GM18861 (cell line): ENCODE measurements at regions not wholly inside any gene's neighbourhood (a gene's known extent, or its start where the extent isn't known, plus 50 kb on each side); places are given as distances from the start of the nearest gene placed in this dataset.
"Not testable (repeated sequence)": the region's sequence is repeated elsewhere in the genome, so short reads cannot be mapped to it uniquely, and the experiment has no call there.

Experiments
- ATAC-seq: cut with Tn5 transposase; IDR thresholded peaks from one replicate; pipeline ENCODE4 v1.9.1; 2021; ENCODE audit not compliant: unreplicated experiment

DNA sequence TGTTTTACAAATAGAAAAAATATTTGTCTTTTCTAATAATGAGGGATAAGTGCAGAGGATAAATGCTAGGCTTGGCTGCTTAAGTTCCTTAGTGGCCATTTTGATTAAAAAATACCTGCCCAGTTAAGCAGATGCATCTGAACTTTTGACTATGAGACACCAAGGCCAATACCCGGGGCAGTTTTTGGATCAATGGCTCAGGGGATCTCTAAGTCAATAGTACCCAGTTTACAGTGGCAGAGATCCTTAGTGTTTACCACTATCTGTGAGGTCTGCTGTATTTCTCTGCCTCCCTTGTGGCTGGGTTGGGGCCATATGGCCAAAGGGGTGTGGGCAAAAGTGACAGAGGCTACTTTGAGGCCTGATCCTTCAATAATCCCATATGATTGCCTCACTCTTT, 184.5 kb upstream of the MAST4 start:
- no peak for ATAC-seq

DNA sequence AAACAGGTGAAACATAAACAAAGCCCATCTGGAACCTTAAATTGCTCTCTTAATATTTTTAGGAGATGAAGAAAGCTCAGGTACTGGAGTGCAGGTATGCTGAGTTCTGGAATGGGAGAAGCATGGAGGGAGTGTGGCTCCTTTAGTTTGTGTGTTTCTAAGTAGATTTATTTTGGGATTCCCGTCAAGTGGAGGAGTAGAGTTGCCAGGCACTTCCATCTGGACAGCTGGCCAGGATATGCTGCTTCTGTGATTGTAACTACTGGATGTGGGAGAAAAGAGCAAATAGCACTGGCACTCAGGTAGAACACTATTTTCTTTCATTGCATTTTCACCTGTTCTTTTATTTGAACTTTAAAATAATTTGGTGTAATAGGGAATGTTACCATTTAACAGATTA, 182.3 kb upstream of the MAST4 start:
- no peak for ATAC-seq

DNA sequence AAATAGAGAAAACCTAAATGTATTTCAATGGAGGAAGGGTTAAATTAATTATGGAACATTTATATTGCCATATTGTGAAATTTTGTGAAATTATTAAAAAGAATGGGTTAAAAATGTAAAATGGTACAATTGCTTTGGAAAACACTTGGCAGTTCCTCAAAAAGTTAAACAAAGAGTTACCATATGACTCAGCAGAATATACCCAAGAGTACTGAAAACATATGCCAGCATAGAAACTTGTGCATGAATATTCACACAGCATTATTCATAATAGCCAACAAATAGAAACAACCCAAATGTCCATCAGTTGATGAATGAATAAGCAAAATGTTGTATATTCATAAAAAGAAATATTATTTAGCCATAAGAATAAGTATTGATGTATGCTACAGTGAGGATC, 181.0 kb upstream of the MAST4 start:
- no peak for ATAC-seq

DNA sequence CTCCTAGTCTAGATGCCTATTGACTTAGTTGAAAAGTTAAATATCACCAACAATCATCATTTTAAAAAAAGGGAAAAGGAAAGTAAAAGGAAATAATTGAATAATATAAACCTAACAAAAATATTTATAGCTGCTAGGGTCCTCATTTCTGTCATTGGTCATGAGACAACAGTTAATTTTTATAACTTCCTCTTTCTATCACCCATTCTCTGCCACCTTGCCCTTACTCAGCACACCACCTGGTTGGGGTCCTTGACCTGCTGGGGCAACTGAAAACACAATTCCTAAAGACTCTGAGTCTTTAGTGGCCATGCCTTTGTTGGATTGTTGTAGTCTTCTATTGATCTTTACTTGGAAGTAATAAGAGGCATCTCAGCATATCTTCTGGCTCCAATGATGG, 179.5 kb upstream of the MAST4 start:
- no peak for ATAC-seq

DNA sequence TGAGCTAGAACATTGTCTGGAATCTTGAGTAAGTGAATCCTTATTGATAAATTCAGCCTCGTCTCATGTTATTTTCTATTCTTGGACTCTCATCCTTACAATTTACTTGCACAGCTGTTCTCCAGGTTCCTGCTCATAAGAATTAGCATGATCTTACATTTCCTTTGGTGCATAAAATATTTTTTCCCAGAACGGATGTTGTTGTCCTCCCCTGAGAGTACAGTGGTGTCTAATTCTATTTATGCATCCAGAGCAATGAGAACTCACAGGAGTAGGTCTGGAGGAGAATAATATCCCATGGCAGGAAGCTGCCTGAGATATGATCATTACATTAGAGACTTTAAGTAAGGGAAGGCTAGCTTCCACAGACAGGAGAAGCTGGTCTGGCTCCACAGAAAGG, 178.4 kb upstream of the MAST4 start:
- ATAC-seq: no peak

DNA sequence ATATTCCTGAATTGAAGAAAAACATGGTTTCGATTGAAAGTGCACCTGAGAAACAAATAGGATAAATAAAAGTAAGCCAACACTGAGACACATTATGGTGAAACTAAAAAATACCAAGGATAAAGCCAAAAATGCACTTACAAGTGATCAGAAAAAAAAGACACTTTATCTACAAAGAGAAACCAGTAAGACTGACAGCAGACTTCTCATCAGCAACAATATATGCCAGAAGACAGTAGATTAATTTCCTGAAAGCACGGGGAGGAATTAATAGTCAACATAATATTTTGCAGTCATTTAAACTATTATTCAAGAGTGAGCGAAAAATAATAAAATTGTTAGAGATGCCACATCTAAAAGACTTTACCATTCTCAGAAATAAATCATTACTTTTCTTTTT, 172.7 kb upstream of the MAST4 start:
- no peak for ATAC-seq

DNA sequence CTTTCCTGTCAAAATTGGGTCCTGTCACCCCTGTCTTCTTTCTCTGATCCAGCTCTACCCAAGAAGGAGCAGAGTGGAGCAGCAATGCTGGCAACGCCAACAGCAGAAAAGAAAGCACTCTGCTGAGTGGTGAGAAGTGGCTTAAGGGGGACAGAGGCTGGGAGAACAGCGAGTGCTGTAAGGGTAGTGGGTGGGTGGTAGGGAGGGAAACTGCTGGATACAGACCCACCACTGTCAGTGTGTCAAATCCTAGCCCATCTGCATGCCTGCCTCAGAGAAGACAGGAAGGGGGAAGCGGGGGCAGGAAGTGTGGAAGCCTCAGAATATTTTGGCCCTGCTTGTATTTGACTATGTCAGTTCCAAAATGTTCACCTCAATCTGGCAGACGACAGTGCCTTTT, 170.4 kb upstream of the MAST4 start:
- ATAC-seq: no peak

DNA sequence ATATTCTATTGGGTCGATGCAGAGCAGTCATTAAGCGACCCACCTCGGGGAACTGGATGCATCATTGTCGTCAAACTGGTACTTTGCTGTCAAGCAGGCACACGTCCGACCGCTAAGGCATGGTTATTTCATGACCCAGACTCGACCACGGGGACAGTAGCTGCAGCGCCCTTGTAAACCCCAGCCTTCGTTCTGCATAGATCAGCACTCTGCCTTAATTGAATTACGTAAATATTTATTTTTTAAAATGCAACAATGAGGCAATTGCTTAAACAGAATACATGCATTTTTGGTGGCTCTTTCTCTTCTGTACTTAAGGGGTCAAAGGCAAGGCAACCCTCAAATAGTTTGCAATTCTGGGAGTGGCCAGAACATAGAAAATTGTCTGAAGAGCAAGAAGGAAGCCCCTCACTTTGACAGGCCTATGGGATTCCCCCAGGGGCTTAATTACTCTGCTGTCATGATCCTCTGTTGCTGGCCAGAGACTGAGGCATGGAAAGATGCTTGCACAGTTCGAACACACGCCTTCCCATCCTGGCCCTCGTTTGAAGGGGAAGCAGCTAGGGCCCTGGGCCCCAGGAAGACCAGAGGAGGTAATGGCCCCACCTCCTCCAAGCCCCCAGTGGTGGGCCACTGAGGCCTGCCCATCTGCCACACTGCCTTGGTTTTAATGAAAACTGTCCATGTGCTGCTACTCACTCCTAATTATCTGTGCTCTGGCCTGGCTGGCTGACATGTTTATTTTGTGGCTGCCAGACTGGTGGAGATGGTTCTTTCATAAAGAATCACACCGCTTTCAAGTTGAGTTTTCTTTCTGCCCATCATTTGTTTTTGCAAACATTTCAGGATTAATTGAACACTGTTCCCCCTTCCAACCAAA, 169.7 kb upstream of the MAST4 start:
- no peak for ATAC-seq

DNA sequence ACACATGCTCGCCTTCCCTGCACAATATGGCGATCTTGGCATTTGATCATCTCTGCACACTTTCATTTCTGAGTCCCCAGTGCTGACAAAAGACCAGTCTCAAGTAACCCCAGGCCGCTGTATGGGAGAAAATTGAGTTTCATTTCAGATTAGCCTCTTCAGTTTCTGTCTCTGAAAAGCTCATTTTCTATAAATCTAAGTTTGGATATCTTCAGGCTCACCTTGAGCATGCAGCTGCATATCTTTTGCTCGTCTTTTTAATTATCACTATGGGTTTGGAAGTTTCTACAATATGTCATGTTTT, 169.1 kb upstream of the MAST4 start:
- ATAC-seq: no peak

DNA sequence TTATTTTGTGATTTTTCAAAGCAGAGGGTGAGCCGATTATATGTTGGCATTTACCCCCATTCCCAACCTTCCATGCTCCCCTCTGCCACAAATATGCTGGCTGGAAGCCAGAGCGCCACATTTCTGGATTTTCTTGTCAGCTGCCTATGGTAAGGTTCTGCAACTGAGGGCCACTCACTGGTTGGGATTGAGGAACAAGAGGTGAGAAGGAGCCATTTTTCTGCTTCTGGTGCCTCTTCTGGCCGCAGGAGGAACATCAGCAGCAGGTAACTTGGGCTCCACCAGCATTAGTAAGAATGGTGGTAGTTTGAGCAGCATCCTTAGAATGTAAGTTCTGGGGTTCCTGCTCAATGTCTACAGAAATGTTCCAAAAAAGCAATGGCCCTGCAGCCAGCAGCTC, 159.5 kb upstream of the MAST4 start:
- no peak for ATAC-seq

DNA sequence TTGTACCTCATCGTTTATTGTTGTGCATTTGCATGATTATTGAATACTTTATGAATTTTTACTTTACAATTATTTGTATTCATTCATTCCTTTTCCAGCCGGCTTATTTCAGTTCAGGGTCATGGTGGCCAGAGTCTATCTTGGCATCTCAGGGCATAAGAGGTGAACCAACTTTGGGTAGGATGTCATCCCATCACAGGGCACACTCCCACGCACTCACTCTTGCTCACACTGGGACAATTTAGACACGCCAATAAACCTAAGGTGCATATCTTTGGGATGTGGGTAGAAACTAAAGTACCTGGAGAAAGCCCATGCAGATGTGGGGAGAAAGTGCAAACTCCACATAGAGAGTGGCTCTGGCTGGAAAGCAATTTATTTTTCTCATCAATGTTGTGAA, 158.1 kb upstream of the MAST4 start:
- no peak for ATAC-seq

DNA sequence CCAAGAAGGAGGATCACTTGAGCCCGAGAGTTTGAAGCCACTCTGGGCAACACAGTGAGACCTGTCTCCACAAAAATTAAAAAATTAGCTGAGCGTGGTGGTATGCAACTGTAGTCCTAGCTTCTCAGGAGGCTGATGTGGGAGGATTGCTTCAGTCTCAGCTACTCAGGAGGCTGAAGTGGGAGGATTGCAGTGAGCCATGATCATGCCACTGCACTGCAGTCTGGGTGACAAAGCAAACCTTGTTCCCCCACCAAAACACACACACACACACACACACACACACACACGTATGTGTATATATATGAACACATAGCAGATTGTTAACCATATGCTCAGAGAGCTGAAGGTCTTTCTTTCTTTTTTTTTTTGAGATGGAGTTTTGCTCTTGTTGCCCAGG, 157.5 kb upstream of the MAST4 start:
- ATAC-seq: no peak

DNA sequence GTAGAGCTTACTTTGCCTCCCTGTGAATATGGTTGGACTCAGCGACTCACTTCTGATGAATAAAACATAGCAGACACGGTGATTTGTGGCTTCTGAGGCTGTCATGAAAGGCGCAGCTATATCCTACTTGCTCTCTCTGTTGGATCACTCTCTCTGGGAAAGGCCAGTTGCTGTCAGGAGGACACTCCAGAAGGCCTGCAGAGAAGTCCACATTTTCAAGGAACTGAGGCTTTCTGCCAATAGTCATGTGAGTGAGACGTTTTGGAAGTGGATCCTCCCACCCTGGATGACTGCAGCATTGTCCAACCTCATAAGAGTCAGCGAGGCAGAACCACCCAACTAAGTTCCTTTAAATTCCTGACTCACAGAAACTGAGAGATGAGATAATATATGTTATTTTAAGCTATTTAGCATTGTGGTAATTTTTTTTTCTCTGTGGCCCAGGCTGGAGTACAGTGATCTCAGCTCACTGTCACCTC, 156.0 kb upstream of the MAST4 start:
- ATAC-seq: no peak

DNA sequence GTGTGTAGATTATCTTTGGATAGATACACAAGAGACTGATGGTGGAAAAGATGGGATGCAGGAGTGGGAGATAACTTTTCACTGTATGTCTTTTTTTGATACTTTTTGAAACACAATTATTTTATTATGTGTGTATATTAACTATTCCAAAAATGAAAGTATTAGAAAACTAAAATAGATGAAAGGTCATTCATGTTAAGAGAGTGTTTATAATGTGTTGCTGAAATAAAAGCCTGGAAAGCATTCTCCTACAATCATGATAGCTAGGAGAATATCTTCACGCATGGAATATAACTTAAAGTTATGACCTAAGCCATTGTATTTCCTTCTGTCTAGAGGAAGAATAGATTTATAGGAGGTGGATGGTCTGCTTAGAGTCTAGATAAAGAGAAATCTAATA, 154.8 kb upstream of the MAST4 start:
- ATAC-seq: no peak

DNA sequence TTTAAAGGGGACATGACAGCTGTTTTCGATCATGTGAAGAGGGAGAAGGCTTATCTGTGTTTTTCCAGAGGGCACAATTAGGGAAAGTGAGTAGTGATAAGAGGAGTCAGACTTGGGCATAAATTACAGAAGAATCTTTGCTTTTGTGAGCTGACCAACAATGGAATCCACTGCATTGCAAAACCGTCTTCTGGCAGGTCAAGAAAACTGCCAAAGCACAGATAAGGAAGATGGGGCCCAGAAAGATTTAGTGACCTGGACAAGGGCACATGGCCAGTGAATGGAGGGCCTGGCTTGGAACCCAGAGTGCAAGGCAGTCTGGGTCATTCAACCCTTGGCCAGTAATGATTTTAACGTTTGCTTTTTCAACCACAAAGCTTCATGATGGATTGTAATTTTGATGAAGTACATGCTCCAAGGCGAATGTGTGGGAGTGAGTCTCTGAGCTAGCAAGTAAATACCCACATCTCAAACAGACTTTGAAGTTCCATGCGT, 153.2 kb upstream of the MAST4 start:
- no peak for ATAC-seq

DNA sequence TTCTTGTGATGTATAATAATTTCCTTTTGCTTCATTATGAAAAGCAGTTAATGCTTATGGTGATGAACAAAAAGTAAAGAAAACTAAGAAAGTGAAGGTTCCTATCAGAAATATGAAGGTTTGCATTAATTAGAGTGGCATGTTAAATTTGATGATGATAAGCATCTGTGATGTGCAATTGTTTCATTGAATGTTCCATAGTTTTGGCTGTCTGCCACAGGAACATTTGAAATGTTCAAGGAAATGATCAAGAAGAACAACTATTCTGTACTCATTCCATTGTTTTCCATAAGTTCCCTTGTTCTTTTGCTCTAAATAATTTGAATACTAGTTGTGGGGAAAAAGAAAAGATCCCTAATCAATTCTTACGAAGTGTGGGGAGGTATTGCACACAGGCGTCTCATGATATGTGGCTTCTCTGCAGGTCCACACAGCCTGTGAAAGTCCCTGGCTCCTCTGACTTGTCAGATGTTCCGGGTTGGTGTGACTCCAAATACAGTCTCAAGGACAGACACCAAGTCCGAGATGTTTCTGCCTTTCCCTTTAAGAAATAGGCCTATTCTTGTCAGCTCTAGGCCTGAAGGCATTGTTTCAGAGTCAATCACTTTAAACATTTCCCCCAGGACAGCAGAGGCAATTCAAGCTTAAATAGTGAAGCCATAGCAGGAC, 152.6 kb upstream of the MAST4 start:
- no peak for ATAC-seq

DNA sequence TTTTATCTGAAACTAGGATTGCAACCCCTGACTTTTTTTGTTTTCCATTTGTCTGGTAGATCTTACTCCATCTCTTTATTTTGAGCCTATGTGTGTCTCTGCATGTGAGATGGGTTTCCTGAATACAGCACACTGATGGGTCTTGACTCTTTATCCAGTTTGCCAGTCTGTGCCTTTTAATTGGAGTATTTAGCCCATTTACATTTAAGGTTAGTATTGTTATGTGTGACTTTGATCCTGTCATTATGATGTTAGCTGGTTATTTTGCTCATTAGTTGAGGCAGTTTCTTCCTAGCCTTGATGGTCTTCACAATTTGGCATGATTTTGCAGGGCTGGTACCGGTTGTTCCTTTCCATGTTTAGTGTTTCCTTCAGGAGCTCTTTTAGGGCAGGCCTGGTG, 148.1 kb upstream of the MAST4 start:
- ATAC-seq: not testable (repeated sequence)

DNA sequence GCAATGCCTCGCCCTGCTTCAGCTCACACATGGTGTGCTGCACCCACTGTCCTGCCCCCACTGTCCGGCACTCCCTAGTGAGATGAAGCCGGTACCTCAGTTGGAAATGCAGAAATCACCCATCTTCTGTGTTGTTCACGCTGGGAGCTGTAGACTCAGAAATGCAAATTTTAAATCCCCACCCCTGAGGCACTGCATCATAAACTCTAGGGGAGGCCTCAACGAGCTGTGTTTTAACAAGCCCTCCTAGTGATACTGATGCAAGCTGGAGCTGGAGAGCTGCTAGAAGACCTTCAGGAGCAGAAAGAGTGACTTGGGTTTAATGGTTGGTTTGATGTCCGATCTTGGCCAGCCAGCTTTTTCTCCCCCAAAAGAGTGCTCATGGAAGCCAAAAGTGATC, 146.0 kb upstream of the MAST4 start:
- no peak for ATAC-seq

DNA sequence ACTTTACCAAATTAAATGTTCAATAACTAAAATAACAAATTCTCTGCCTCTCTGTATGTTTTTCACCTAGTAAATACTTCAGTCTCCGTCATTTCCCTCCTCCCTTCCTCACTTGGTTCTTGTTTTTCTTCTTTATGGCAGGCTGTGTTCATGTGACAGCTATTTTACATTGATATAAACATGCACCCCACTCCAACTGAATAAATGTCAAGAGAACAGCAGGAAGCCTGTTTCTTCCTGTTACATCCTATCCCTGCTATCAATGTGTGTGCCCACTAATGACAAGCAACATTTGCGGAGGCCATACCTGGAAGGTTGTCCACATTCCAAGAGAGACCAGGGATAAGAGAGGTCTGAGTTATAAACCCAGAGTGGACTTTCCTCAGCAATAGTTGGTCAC, 145.2 kb upstream of the MAST4 start:
- no peak for ATAC-seq

DNA sequence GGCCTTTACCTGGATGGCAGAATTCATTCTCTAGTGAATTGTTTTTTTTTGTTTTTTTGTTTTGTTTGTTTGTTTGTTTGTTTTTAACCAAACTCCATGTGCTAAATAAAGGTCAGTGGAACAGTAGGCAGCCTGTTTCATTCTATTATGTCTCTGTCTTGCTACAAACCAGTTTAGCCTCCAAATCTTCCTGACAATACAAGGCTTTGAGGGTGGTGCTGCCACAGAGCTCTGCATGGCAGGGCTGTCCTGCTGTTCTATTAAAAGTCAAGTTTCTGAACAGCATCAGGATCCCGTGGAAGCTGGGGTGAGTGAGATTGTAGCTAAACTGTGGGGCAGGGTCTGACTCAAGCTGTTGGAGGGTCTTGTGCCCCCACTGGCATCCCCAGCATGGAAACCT, 144.1 kb upstream of the MAST4 start:
- ATAC-seq: no peak

DNA sequence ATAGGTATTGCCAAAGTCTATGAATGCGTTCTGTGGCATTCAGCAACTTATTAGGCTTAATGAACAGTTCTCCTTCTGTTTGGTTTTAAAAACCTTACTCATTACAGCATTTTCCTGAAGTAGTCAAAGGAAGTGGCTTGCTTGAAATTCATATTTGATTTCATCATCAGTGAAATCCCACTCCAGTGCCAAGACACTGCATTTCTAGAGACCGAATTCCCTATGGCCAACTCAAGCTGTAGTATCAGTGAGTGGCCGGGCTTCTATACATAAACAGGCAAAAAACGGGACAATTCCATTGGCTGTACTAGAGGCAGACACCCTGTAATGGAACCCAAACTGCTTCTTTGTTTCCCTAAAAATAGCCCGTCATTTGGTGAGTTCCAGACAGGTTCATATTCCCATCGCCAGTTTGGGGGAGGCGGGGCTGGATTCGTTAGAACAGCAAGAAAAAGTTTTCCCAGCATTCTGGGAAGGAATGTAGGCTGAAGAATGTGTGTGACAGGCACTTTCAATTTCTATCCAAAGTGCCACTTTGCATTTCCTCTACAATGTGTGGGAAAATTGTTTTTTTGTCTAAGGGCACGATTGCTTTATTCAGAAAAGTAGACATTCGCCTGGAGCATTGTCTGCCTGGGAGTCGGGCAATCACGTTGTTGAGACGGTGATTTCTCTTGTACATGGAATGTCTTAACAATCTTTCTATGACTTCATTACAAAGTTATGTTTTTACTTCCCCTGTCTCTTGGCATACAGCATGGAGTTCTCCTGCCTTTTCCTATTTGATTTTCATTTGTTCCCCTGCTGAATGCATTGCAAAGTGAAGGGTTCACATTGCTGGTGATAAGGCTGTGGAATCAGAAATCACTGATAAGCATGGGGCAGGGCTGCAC, 141.8 kb upstream of the MAST4 start:
- no peak for ATAC-seq

DNA sequence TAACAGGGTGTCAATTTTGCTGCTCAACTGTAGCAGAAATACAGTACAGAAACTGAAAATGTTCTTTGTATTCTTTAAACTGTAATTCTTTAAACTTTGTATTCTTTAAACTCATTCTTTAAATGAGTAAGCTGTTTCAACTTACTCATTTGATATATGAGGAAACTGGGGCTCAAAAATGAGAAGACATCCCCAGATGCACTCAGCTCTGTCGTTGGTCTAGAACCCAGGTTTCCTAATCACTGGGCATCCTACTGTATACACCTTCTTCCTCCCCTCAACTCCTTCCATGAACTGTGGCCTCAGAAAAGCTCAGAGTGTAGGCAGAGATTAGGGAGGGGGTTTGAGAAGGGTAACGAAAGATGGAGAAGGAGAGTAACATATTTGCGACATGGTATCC, 136.5 kb upstream of the MAST4 start:
- ATAC-seq: no peak
